Upper lobe of right lung (tissue), 1 donor: ENCODE measurements at regions not wholly inside any gene's neighbourhood (a gene's known extent, or its start where the extent isn't known, plus 50 kb on each side); places are given as distances from the start of the nearest gene placed in this dataset.

Source experiments
- ATAC-seq: fragments of 200-7000 bp; cut with Tn5 transposase; one replicate; pipeline ENCODE4 v1.9.1; 2020; ENCODE audit warnings: mild to moderate bottlenecking, moderate library complexity
- DNase-seq: peaks from one replicate; pipeline ENCODE4 v3.0.0-alpha.2; 2020
- H3K27ac ChIP-seq: fragments of 200-600 bp; one replicate; pipeline ENCODE4 v1.8.0; 2022
- H3K27me3 ChIP-seq: fragments of 200-600 bp; one replicate; pipeline ENCODE4 v1.8.0; 2022; ENCODE audit warnings: mild to moderate bottlenecking
- H3K36me3 ChIP-seq: fragments of 200-600 bp; one replicate; pipeline ENCODE4 v1.8.0; 2022
- H3K4me1 ChIP-seq: fragments of 200-600 bp; one replicate; pipeline ENCODE4 v1.8.0; 2022
- H3K4me3 ChIP-seq: fragments of 200-600 bp; one replicate; pipeline ENCODE4 v1.8.0; 2022; ENCODE audit warnings: mild to moderate bottlenecking
- H3K9me3 ChIP-seq: fragments of 200-600 bp; one replicate; pipeline ENCODE4 v1.8.0; 2022
- intact Hi-C: fragments of 100-400 bp; cut with DNase I; formaldehyde crosslinking; loops from one replicate; pipeline ENCODE4 v1.11.0; 2022
- TF ChIP-seq, protein P1 (sequence below): fragments of 200-600 bp; IDR thresholded peaks from one replicate; pipeline ENCODE4 v1.8.0; 2022; ENCODE audit warnings: antibody characterized with exemption
- donor health status: DM: no; HTN: yes; CAD: no; lungs with severe emphysema.

- no peak for ATAC-seq
- intact Hi-C loops, result no loop called here
- Histone ChIP-seq H3K27ac (no peak overlapping the region), H3K36me3 (no peaks in the 10 kb centered on the region), H3K9me3 (no peaks in the 10 kb centered on the region), H3K4me3 (no peak overlapping the region), H3K4me1 (no peaks in the 10 kb centered on the region), H3K27me3 (no peaks in the 10 kb centered on the region)
- TF ChIP-seq, protein P1, sequence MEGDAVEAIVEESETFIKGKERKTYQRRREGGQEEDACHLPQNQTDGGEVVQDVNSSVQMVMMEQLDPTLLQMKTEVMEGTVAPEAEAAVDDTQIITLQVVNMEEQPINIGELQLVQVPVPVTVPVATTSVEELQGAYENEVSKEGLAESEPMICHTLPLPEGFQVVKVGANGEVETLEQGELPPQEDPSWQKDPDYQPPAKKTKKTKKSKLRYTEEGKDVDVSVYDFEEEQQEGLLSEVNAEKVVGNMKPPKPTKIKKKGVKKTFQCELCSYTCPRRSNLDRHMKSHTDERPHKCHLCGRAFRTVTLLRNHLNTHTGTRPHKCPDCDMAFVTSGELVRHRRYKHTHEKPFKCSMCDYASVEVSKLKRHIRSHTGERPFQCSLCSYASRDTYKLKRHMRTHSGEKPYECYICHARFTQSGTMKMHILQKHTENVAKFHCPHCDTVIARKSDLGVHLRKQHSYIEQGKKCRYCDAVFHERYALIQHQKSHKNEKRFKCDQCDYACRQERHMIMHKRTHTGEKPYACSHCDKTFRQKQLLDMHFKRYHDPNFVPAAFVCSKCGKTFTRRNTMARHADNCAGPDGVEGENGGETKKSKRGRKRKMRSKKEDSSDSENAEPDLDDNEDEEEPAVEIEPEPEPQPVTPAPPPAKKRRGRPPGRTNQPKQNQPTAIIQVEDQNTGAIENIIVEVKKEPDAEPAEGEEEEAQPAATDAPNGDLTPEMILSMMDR, result no peak
- DNase-seq, result no peak
These were observed 1430.9 kb upstream of the MIR17HG start for GRCh38 chr13:89916551-89916950.

GRCh38 chr13:89920461-89920860 is 1427.0 kb upstream of the MIR17HG start:
- DNase-seq, result no peak
- H3K27me3 ChIP-seq, result no peaks in the 10 kb centered on the region
- no peak overlapping the region for H3K4me3 ChIP-seq
- no peaks in the 10 kb centered on the region for H3K4me1 ChIP-seq
- ATAC-seq, result no peak
- TF ChIP-seq, protein P1, result no peak
- no peaks in the 10 kb centered on the region for H3K9me3 ChIP-seq
- intact Hi-C loops, result no loop called here
- no peak overlapping the region for H3K27ac ChIP-seq
- no peaks in the 10 kb centered on the region for H3K36me3 ChIP-seq

DNA sequence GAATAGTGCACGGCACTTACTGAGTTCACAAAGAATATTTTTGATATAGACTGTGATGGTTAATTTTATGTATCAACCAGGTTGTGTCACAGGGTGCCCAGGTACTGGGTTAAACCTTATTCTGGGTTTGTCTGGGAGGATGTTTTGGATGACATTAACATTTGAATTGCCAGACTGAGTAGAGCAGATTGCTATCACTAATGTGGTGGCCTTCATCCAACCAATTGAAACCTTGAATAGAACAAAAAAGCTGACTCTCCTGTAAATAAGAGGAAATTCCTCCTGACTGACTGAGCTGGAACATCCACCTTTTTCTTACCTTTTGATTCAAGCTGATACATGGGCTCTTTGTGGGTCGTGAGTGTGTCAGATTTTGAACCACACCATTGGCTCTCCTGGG is 1424.4 kb upstream of the MIR17HG start:
- Histone ChIP-seq H3K36me3 (no peaks in the 10 kb centered on the region), H3K27ac (no peak overlapping the region), H3K4me3 (no peak overlapping the region), H3K4me1 (no peaks in the 10 kb centered on the region), H3K9me3 (no peaks in the 10 kb centered on the region), H3K27me3 (no peaks in the 10 kb centered on the region)
- intact Hi-C loops, result no loop called here
- no peak for DNase-seq
- ATAC-seq, result no peak
- TF ChIP-seq, protein P1, result no peak

DNA sequence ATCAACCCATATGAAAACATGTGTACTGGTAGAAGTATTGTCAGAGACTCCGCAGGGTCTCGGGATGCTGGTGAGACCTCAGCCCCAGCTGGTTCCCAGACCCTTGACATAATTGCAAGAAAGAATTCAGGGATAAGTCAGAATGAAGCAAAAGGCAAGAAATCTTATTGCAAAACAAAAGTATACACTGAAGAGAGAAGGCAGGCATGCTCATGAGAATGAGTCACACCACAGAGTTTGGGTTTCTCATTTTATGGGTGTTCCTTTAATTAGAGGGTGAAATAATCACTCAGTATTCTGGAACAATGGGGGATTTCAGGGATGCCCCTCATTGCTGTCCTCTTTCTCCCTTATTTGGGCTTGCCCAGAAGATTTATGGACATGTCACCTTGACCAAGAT is 1423.8 kb upstream of the MIR17HG start:
- intact Hi-C loops, result no loop called here
- Histone ChIP-seq H3K4me1 (no peaks in the 10 kb centered on the region), H3K4me3 (no peak overlapping the region), H3K27ac (no peak overlapping the region), H3K27me3 (no peaks in the 10 kb centered on the region), H3K9me3 (no peaks in the 10 kb centered on the region), H3K36me3 (no peaks in the 10 kb centered on the region)
- no peak for ATAC-seq
- TF ChIP-seq, protein P1, result no peak
- no peak for DNase-seq

- H3K9me3 ChIP-seq, result no peaks in the 10 kb centered on the region
- H3K4me1 ChIP-seq, result no peaks in the 10 kb centered on the region
- ATAC-seq (peak; percentile 40), DNase-seq (no peak)
- no peaks in the 10 kb centered on the region for H3K27me3 ChIP-seq
- no peaks in the 10 kb centered on the region for H3K36me3 ChIP-seq
- H3K27ac ChIP-seq, result no peak overlapping the region
- H3K4me3 ChIP-seq, result no peak overlapping the region
- intact Hi-C loops, result no loop called here
- TF ChIP-seq, protein P1, result peak; percentile 36
These were observed 1422.4 kb upstream of the MIR17HG start for GRCh38 chr13:89925107-89925506.

DNA sequence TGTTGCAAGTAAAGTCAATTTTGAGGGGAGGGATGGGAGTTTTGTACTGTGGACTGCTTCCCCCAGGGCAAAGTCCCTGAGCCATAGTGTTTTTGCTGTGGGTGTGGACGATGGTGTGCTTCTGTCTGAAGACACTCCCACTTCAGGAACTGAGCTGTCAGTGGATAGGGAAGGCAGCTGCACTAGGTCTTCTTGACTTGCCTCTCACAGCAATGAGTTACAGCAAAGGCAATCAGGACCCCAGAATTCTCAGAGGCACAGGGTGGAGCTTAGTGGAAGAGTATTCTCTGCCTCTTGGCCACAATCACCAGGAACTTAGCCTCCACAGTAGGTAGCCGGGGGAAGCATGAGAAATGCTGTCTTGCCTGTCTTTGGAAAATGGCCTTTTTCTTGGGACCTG is 1416.6 kb upstream of the MIR17HG start:
- DNase-seq (no peak), ATAC-seq (no peak)
- TF ChIP-seq, protein P1, result no peak
- Histone ChIP-seq H3K36me3 (no peaks in the 10 kb centered on the region), H3K27me3 (no peaks in the 10 kb centered on the region), H3K4me3 (no peak overlapping the region), H3K9me3 (no peaks in the 10 kb centered on the region), H3K4me1 (no peaks in the 10 kb centered on the region), H3K27ac (no peak overlapping the region)
- intact Hi-C loops, result no loop called here
